PC-3 (cell line): ENCODE measurements at regions not wholly inside any gene's neighbourhood (a gene's known extent, or its start where the extent isn't known, plus 50 kb on each side); places are given as distances from the start of the nearest gene placed in this dataset.

ENCODE experiments used
- ATAC-seq: fragments of 200-7000 bp; cut with Tn5 transposase; 2 replicates; pipeline ENCODE4 v1.9.1; 2020; ENCODE audit warnings: mild to moderate bottlenecking, moderate library complexity
- BruUV-seq: library from RNA; stranded (reverse); fragments of 400-500 nt; replicated peaks from 2 replicates; lab custom pipeline; 2021; lab: Mats Ljungman, UMichigan
- CTCF ChIA-PET: fragments of 300-600 bp; sonication (Branson Sonifier 250); formaldehyde crosslinking; loops from one replicate; lab custom pipeline; 2022; ENCODE audit warnings: antibody characterized with exemption; lab: Charles Lee
- POLR2A ChIA-PET: fragments of 300-600 bp; sonication (Branson Sonifier 250); formaldehyde crosslinking; loops from one replicate; lab custom pipeline; 2022; ENCODE audit warnings: antibody characterized with exemption; ENCODE audit not compliant: unreplicated experiment; lab: Charles Lee
- DNase-seq: peaks from one replicate; pipeline ENCODE4 v3.0.0-alpha.2; 2015
- H2AFZ ChIP-seq: fragments of 300-600 bp; sonication (generic); 2 replicates; pipeline ENCODE4 v1.6.0; 2016; ENCODE audit warnings: antibody characterized with exemption, low read length
- H3F3A ChIP-seq: fragments of 300-600 bp; sonication (generic); one replicate; pipeline ENCODE4 v1.6.0; 2017; ENCODE audit warnings: antibody characterized with exemption, low read length, control low read depth, mild to moderate bottlenecking; ENCODE audit not compliant: unreplicated experiment
- H3K27ac ChIP-seq: fragments of 300-600 bp; sonication (generic); 2 replicates; pipeline ENCODE4 v1.5.1; 2016; ENCODE audit warnings: mild to moderate bottlenecking, low read length
- H3K27me3 ChIP-seq: fragments of 300-600 bp; sonication (generic); 2 replicates; pipeline ENCODE4 v1.6.1; 2016; ENCODE audit warnings: low read length, mixed read lengths
- H3K36me3 ChIP-seq: fragments of 300-600 bp; sonication (generic); 2 replicates; pipeline ENCODE4 v1.6.1; 2016; ENCODE audit warnings: low read depth, mixed run types, low read length, mixed read lengths
- H3K4me1 ChIP-seq: fragments of 300-600 bp; sonication (generic); 2 replicates; pipeline ENCODE4 v1.5.1; 2016; ENCODE audit warnings: low read length; ENCODE audit not compliant: insufficient read depth
- H3K4me2 ChIP-seq: fragments of 300-600 bp; sonication (generic); 2 replicates; pipeline ENCODE4 v1.6.0; 2016; ENCODE audit warnings: low read length
- H3K4me3 ChIP-seq: fragments of 300-600 bp; sonication (generic); 2 replicates; pipeline ENCODE4 v1.5.1; 2016; ENCODE audit warnings: mild to moderate bottlenecking, low read length, mixed read lengths
- H3K79me2 ChIP-seq: fragments of 300-600 bp; sonication (generic); 2 replicates; pipeline ENCODE4 v1.6.1; 2017; ENCODE audit warnings: low read length, mixed read lengths
- H3K9ac ChIP-seq: fragments of 300-600 bp; sonication (generic); 2 replicates; pipeline ENCODE4 v1.6.0; 2016; ENCODE audit warnings: mild to moderate bottlenecking, low read length
- H3K9me2 ChIP-seq: fragments of 300-600 bp; sonication (generic); replicated peaks from 2 replicates; pipeline ENCODE4 v1.6.1; 2016; ENCODE audit warnings: mixed run types, low read length, mixed read lengths
- H3K9me3 ChIP-seq: fragments of 300-600 bp; sonication (generic); 2 replicates; pipeline ENCODE4 v1.6.1; 2016; ENCODE audit warnings: low read length, mixed read lengths
- H4K20me1 ChIP-seq: fragments of 300-600 bp; sonication (generic); 2 replicates; pipeline ENCODE4 v1.6.1; 2016; ENCODE audit warnings: low read length, mixed read lengths
- CTCF ChIP-seq: fragments of 300-600 bp; sonication (generic); conservative IDR thresholded peaks from 2 replicates; pipeline ENCODE4 v1.5.1; 2017; ENCODE audit warnings: antibody characterized with exemption, low read depth, mild to moderate bottlenecking, low read length
- EZH2 ChIP-seq: fragments of 300-600 bp; sonication (generic); IDR thresholded peaks from one replicate; pipeline ENCODE4 v1.6.1; 2017; ENCODE audit warnings: antibody characterized with exemption, mild to moderate bottlenecking, low read length; ENCODE audit not compliant: unreplicated experiment
- EZH2phosphoT487 ChIP-seq: fragments of 300-600 bp; sonication (generic); IDR thresholded peaks from 2 replicates; pipeline ENCODE4 v1.6.1; 2018; ENCODE audit warnings: mild to moderate bottlenecking, antibody characterized with exemption, low read length, borderline replicate concordance
- intact Hi-C: fragments of 100-400 bp; cut with micrococcal nuclease; formaldehyde crosslinking; loops from 2 replicates; pipeline ENCODE4 v1.9.0; 2023

- ATAC-seq (no peak), DNase-seq (no peak)
- POLR2A ChIA-PET, result no interaction called here
- no peaks in the 10 kb centered on the region for H3K9me3 ChIP-seq
- BruUV-seq, result no TSS peak
- H3K4me3 ChIP-seq, result no peak overlapping the region
- TF ChIP-seq EZH2 (no peak), CTCF (no peak)
- intact Hi-C loops, result no loop called here
- H3K4me1 ChIP-seq, result 0 out of 2 replicates have a peak, but pooled peaks cover 3% of the 10 kb centered on the region
- H3K9ac ChIP-seq, result no peak overlapping the region
- H2AFZ ChIP-seq, result no peak overlapping the region
- no peaks in the 10 kb centered on the region for H3K27me3 ChIP-seq
- H4K20me1 ChIP-seq, result no peaks in the 10 kb centered on the region
- H3K9me2 ChIP-seq, result no peaks in the 10 kb centered on the region
- no peaks in the 10 kb centered on the region for H3K79me2 ChIP-seq
- H3F3A ChIP-seq, result no peaks in the 10 kb centered on the region
- no peaks in the 10 kb centered on the region for H3K36me3 ChIP-seq
- no peak overlapping the region for H3K4me2 ChIP-seq
- H3K27ac ChIP-seq, result no peak overlapping the region
- CTCF ChIA-PET, result no interaction called here
Observed at GRCh38 chr1:101098327-101098726, 72.7 kb upstream of the DPH5 start.

- H3K4me1 ChIP-seq, result no peaks in the 10 kb centered on the region
- no peaks in the 10 kb centered on the region for H3K27me3 ChIP-seq
- ATAC-seq (no peak), DNase-seq (no peak)
- no peak overlapping the region for H3K9ac ChIP-seq
- ChIA-PET CTCF (no interaction called here), POLR2A (no interaction called here)
- H2AFZ ChIP-seq, result no peak overlapping the region
- intact Hi-C loops, result no loop called here
- no peaks in the 10 kb centered on the region for H3K9me3 ChIP-seq
- TF ChIP-seq CTCF, result no peak
- TF ChIP-seq EZH2phosphoT487, result no peak
- TF ChIP-seq EZH2, result no peak
- no peaks in the 10 kb centered on the region for H3F3A ChIP-seq
- H3K36me3 ChIP-seq, result no peaks in the 10 kb centered on the region
- H3K4me2 ChIP-seq, result no peak overlapping the region
- no peak overlapping the region for H3K27ac ChIP-seq
- H3K4me3 ChIP-seq, result no peak overlapping the region
- no peaks in the 10 kb centered on the region for H3K9me2 ChIP-seq
- BruUV-seq, result no TSS peak
- H3K79me2 ChIP-seq, result no peaks in the 10 kb centered on the region
- H4K20me1 ChIP-seq, result no peaks in the 10 kb centered on the region
Observed at GRCh38 chr1:101089613-101090338, 64.2 kb upstream of the DPH5 start.

GRCh38 chr1:101088431-101088830 lies 62.8 kb upstream of the DPH5 start:
- Histone ChIP-seq H3K4me2 (no peak overlapping the region), H3K9ac (no peak overlapping the region), H3K9me3 (no peaks in the 10 kb centered on the region), H3K36me3 (no peaks in the 10 kb centered on the region), H3K27me3 (no peaks in the 10 kb centered on the region), H3F3A (no peaks in the 10 kb centered on the region), H3K9me2 (no peaks in the 10 kb centered on the region), H4K20me1 (no peaks in the 10 kb centered on the region), H2AFZ (no peak overlapping the region), H3K27ac (no peak overlapping the region), H3K4me1 (no peaks in the 10 kb centered on the region), H3K79me2 (no peaks in the 10 kb centered on the region), H3K4me3 (no peak overlapping the region)
- no peak for ATAC-seq
- no peak for TF ChIP-seq EZH2
- TF ChIP-seq EZH2phosphoT487, result no peak
- TF ChIP-seq CTCF, result no peak
- BruUV-seq, result no TSS peak
- POLR2A ChIA-PET, result no interaction called here
- no peak for DNase-seq
- intact Hi-C loops, result no loop called here
- CTCF ChIA-PET, result no interaction called here
